NCI-H1417 (cell line): ENCODE measurements at regions not wholly inside any gene's neighbourhood (a gene's known extent, or its start where the extent isn't known, plus 50 kb on each side); places are given as distances from the start of the nearest gene placed in this dataset.
A peak's percentile ranks its signal among the peaks of the same experiment; 100 is the strongest.

ENCODE experiments used
- DNase-seq, 3 experiments: peaks; one replicate each; lab custom pipeline; 2025; lab: John Stamatoyannopoulos, UW

DNA sequence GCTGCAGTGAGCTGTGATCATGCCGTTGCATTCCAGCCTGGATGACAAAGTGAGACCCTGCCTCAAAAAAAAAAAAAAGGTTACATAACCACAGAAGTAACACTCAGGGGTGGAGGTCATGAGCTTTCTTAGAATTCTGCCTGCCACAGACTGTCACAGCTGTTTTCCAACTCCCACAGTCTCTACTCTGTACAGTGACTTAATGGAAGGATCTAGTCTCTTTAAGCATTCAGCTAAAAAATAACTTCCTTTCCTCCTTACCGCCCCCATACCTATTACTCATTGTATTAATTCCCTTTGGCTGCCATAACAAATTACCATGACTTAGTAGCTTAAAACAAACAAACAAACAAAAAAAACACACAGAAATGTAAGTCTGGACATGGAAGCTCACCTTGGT, 99.6 kb upstream of the UBE2E1 start:
- DNase-seq, result no peak

DNA sequence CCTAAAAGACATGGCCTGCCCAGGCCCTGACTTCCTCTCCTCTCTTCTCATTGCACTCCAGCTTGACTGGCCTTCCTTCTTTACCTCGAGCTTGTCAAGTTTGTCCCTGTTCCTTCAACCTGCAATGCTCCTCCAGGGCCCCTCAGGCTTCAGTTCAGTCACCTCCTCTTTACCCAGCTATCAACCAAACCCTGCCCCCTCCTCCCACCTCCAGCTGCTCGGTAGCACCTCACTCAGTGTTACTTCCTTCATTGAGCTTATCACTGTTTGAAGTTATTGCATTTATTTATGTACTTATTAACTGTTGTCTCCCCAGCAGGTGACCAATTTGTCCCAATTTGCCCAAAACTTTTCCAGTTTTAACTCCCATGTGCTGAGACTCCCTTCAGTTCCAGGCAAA, 95.8 kb upstream of the UBE2E1 start:
- no peak for DNase-seq

DNA sequence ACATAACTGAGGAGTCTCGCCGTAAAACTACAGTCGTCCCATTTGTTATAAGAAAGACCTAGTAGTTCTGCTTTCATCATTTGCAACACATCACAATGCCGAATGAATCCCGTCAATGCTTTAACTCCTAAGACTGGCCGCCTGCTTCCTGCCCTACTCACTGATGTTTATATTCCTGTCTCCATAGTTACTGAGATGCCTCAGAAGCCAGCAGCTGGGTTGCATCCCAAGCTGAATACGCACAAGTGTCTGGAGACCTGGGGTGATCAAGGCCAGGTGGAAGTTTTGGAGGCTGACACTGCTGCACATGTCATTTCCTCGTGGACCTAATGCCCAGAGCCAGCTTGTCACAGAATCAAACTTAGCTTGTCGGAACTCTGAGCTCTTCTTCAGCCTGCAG, 95.2 kb upstream of the UBE2E1 start:
- DNase-seq, result peak in 1 of 3 experiments; percentile 55

DNA sequence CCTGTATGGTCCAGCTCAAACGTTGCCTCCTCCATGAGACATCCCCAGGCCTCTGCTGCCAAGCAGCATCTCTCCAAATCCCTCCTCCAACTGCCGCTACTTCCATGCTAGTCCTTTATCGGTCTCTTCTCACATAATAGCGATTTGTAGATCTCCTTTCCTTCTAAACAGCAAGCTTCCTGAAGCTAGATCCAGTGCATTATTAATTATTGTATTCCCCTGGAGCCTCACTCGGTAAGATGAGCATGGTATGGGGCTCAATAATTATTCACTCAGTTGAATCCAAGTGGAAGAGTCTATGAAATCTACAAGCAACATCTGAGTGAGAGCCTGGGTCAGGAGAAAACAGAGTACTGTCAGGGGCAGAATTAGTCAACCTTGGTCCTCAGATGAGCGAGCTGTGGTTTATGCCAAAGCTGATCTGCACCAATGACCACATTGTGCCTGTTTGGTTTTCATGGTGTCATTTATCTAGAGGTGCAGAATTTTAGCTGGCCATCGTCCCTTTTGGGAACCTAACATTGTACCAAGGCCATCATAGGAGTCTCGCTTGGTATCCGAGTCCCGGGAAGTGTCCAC, 93.8 kb upstream of the UBE2E1 start:
- no peak for DNase-seq

DNA sequence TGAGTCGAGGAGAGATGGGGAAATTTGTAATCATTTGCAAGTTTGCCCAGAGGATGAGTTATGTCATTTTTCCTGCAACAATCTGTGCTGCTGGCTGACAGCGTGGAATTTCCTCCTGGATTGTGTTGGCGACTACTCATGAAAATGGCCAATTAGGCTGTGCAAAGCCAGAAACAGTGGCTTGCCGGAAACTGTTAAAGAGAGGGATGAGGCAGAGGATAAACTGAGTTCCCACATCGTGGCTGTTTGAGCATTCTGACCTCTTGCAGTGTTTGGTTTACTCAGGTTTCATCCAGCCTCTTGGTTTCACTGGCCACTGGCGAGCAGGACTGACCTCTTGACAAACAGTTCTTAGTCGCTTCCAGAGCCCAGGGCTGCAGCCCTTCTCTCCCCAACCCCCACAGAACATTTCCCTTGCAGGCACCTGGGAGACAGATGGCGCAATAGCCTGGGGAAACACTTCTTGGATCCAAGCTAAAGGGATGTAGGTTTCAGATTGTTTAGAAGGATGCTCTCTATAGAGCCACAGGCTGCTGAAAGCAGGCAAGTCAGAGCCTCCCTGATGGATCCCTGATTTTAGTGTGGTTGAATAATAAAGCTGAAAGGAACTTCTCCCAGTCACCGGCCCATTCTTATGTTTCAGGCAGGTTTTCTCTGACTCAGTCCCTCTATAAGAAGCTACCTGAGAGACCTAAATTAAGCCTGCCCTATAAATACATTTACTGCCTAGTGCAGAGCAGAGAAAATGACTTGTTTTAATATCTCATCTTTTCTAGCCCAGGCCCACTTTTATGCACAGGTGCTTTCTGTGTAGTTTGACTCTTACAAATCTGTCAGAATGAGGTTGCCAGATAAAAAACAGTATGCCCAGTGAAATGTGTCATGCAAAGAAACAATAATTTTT, 92.8 kb upstream of the UBE2E1 start:
- peak; percentile 3 to 83 (median 58) for DNase-seq

DNA sequence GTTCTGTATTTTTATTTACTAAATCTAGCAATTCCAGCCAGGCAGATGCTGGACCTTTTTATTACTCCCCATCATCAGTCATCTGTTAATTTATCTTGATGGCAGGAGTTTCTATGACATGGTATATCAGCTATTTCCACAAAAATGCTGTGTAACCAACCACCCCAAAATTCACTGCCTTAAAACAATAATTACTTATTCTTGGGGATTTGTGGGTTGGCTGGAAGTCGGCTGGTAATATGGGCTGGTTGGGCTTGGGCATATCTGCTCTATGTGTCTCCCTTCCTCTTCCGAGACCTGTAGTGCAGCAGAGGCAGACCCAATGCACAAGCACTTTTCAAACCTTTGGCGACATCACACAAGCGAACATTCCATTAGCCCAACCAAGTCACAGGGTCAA, 92.1 kb upstream of the UBE2E1 start:
- no peak for DNase-seq

DNA sequence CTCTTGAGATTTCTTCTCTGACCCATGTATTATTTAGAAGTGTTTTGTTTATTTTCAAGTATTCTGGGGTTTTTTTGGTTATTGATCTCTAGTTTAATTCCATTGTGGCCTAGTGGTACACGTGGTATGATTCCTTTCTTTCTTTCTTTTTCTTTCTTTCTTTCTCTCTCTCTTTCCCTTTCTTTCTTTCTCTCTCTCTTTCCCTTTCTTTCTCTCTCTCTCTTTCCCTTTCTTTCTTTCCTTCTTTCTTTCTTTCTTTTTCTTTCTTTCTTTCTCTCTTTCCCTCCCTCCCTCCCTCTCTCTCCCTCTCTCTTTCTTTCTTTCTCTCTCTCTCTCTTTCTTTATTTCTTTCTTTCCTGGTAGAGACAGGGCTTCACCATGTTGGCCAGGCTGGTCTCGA, 85.7 kb upstream of the UBE2E1 start:
- DNase-seq, result no peak

DNA sequence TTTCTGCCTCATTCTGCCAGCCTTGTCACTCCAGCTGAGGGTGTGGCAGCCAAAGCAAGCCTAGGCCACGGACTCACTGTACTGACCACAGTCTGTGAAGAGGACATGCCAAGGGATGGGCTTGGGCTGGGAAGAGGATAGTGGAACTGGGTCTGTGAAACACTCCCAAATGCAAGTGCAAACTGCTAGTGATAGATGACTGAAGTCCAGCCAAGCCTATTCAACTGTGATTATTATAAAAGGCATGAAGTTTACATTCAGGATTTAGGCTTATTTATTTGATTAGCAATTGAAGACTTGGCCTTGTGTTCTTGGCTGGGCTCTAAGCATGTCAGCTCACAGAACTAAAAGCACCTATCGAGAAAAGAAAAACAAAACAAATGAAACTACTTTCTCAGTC, 84.9 kb upstream of the UBE2E1 start:
- no peak for DNase-seq

DNA sequence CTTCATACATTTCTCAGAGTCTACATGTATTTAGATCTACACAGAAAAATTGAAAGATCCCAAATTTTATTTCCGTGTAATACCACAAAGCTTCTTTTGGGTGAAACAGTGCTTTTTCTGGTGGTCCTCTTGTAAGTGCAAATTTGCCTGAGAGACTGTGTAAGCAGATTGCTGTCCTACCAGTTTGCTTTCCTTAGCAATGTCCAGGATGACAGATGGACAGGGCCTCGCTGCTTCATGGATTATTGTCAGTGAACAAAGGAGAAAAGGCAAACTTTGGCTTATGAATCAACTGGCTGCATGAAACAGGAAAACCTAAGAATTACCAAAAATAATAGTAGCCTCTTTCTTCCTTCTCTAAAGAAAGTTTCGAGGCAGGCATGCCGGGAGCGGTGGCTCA, 82.6 kb upstream of the UBE2E1 start:
- no peak for DNase-seq

DNA sequence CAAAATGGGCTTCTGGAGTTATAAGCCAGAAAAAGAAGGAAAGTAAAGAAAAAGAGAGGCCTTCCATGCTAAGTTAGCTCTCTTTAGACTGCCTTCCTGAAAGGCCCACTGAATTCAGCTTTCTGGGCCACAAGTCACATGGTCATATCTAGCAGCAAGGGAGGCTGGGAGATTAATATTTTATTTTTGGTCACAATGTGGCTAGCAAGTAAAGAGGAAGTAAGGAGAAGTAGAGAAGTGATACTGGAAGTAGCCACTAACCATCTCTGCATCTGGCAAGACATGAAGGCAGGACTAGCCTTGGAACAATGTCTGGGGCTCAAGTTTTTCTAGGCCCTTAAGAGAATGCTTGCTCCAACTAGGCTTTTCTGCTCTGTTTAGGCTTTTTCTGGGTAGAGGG, 81.8 kb upstream of the UBE2E1 start:
- no peak for DNase-seq

DNA sequence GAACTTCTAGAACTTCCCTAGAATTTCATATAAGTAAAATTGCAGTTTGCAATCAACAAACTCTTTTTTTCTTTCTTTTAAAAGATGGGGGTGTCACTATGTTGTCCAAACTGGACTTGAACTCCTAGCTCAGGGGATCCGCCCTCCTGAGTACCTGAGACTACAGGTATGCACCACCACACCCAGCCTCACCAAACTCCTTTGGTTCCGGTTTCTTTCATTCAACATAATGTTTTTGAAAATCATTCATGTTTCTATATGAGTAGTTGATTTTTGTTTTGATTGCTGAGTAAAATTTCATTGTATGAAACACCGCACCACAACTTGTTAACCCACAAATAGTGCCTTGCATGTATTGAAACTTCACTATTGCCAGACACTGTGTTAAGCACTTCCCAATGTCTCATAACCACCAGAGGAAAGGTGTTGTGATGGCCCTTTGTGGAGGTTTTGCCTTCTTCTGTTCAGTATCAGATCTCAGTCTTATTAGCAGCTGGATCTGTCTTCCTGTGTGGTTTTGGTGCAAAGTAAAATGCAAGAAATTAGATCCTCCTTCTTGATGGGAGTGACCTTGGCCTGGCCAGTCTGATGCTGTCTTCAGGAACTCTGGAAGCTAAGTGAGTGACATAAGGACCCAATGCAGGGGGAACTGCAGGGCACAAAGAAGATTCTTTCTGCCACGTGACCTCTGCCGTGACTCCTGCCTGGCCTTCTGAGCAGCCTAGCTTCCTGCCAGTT, 78.8 kb upstream of the UBE2E1 start:
- DNase-seq, result no peak

DNA sequence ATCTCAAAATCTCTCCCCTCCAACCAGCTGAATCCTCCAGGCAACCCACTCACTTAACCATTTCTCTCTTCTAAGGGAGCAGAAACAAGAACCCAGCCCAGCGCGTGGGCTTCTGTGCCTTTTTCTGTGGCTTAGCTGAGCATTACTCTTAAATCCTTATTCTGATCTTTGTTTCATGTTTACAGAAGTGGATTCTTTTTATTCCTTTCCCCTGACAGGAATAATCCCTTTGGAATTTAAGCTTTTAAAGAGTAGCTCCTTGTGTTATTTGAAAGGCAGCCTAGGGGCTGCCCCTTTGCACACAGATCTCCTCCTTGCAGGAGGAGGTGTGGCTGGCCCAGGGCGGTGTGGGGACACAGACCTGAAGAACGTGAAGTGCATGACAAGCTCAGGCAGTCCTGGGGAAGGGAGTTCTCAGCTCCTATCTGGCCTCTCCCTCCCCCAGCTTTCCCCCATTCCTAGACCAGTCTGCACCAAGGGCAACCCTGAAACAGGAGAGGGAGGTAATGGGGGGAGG, 77.1 kb upstream of the UBE2E1 start:
- no peak for DNase-seq

DNA sequence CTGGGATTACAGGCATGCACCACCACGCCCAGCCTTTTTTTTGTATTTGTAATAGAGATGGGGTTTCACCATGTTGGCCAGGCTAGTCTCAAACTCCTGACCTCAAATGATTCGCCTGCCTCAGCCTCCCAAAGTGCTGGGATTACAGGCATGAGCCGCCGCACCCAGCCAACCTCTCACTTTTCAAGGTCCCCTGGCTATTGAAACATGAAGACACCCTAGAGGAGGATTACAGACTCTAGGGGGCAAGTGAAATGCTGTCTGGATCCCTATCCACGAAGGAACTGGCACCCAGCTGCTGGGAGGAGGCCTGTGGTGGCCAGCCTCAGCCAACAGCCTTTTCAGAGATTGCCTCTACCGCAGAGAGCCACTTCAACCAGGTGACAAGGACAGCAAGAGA, 76.4 kb upstream of the UBE2E1 start:
- DNase-seq, result peak in 1 of 3 experiments; percentile 15

DNA sequence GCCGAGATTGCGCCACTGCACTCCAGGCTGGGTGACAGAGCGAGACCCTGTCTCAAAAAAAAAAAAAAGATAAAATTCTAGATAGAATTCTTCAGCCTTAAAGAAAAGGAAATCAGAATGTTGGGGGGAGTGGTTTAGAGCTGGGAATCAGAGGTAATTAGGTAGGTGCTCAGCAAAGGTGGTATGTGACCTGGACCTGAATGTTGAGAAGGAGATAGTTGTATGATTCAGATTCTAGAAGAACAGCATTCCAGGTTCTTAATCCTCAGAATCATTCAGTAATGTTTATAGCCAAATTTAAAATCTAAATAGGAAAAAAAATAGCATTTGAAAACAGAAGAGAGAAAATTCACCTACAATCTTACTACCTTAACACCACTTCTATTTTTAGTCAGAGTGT, 71.3 kb upstream of the UBE2E1 start:
- no peak for DNase-seq

DNA sequence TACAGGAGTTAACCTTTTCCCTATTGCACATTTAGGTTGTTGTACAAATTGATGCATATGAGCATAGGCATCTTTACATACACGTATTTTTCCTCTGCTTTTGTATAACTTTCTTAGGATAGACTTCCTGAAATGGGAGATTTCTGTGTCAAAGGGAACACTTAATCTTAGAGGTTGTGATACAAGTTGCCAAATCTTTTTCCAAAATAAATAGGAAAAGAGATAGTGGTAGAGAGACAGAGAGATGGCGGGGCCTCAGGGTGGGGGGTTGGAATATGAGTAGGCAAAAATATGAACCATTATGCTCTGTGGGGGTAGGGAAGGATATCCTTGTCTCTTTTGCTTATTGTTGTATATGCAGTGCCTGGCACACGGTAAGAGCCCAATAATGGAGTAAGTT, 70.7 kb upstream of the UBE2E1 start:
- DNase-seq, result no peak

DNA sequence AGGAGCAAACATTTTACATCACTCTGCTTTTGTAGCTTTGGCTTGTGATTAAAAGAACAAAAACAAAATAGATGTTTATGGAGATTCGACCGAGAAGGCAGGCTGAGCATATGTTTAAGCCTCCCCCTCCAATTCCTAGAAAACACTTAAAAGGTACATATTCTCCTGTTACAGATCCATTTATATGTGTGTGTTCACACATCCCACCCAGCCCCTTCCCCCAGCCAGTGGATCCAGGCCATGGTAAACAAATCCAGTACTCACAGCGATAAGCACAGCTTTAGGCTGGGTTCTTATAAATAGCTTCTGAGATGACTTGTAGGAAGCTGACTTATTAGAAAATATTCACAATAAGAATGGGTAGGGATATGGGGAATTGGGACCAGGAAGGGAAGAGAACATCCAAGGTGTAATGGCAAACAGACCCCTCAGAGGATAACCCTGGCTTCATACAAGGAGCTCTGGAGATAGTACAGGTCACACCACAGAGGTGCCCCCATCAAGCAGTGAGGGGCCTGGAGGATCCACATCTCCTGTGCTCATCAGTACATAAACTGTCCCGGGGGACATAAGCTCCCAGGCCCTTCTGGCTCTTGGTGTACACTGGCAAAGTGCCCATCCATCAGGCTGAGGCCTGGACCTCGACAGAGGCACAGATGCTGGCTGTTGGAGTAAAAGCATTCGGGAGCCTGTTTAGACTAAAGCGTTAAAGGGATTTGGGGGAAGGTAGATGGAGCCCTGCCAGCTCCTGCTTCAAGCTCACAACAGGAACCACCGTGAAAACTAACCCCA, 70.0 kb upstream of the UBE2E1 start:
- DNase-seq, result peak in 2 of 3 experiments; percentile 35 to 53

DNA sequence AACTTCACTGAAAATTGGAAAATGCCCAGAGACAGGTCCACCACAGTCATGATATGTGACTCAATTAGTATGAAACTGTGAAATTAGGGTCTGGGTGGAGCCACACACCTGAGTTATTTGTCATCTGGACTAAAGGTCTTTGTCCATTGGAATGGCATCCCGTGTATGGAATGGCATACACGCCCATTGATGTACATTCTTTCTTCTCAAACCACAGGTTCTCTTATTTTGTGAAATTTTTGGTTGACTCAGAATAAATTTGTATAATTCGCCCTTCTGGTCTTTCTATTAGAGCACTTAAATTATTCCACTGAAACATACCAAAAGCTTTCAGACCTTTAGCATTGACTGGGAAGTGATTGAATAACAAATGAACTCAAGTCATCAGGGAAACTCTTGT, 66.8 kb upstream of the UBE2E1 start:
- DNase-seq, result no peak

DNA sequence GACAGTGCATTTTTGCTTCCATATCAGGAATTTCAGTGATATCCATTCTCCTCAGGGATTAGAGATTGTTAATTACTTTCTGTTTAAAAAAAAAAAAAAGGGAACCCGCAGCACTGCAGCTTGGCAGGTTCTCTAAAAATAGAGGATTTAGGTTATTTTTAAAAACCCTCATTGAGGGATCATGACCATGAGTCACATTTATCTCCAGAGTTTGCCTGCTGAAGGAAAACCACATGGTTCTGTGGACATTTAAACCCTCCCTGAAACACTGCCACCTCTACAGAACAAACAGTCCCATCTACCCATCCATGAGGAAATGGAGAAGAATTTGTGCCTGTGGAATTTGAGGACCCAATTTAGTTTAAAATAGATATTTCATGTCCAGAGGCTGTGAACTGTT, 66.2 kb upstream of the UBE2E1 start:
- peak in 1 of 3 experiments; percentile 1 for DNase-seq

DNA sequence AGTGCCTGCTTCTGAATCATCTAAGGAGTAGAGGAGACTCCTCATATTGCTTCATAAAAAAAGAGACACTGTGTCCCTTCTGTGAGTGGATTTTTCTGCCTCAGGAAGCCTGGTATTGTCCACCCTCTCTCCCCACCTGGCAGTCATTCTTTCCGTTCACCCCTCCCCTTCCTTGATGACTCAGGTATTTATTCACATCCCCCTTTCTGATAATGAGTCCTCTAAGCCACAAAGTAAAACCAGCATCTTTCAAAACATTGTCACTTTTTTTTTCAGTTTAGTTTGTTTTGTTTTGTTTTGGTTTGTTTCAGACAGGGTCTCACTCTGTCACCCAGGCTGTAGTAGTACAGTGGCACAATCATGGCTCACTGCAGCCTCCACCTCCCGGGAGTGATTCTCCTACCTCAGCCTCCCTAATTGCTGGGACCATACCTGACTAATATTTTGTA, 65.2 kb upstream of the UBE2E1 start:
- peak in 2 of 3 experiments; percentile 15 to 51 for DNase-seq

DNA sequence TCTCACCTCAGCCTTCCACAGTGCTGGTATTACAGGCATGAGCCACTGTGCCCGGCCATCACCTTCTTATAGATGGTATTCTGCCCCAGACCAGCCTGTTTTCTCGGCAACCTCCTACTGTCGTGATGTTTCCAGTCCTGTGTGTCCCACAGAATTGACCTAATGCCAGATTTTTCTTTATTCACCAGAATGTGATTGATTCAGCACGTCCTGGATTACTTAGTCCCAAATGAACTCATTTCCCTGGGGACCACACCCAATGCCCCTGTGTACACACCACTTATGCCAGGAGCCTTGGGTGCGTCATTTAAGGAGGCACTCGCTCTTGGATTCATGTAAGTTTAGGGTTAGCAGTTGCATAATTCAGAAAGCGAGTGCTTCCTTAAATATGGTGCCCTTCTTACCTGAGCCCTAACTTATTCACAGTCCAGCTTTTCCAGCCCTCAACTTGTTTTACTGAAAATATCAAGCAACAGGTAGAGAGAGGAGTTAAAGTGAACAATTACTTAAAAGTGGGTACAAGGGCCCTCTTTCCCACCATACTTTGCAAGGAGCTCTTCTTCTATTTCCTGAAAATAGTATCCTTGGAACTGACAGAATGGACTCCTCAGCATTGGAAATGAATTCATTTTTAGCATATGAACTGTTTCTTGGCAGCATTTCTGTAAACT, 64.6 kb upstream of the UBE2E1 start:
- DNase-seq, result no peak

DNA sequence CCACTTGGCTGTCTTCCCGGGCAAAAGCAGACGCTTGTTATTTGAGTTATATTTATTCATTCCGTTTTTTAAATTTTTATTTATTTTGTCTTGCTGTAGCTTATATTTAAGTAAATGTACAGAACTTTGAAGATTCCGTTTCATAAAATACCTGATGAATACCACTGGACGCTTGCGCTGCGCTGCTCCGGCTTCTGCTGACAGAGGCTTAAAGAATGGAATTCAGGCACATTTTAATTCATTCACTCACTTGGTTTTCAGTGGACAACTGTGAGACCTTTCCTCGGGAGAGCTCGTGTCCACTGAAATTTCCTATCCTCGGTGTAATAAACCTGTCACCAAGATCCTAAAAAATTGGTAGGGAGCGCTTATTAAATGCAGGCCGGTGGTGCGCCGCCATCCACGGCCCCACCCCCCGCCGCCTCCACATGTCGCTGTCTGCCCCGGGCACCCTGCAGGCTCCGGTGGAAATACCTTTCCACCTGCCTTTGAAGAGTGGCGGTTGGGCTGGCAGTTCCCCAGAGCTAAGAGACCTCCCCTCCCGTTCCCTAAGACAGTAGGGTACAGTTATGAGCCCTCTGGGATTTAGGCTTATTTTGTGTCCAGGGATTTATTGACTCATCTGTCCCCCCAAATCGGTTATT, 62.5 kb upstream of the UBE2E1 start:
- peak in 2 of 3 experiments; percentile 58 to 80 for DNase-seq
